ENCODE measurements at regions not wholly inside any gene's neighbourhood (a gene's known extent, or its start where the extent isn't known, plus 50 kb on each side); places are given as distances from the start of the nearest gene placed in this dataset.

DNA sequence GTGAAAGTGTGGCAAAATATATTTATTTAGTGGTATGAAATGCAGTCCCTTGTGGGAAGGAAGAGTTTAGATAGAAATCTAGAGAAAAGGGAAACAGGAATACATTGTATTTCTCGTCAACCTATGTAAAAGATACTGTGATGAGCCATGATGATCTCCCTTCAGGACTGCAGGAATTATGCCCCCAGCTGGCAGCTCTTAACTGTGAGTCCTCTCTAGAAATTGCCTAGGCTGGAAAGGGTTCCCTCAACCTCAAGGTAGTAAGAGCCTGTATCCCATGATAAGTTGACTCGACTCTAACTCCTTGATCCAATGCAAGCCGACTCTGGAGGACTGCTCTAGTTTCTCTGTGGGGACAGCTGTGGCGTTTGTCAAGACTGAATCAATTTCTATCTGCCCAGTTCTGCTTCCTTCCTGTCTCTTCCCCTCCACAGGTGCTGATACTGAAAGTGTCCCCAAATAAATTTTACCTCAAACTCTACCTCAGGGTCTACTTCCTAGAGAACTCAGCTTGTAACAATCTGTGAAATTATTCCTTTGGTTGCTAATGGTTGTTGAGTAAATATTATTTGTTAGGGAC, 897.3 kb downstream of the METTL15 start:
- no peak for DNase-seq
- Histone ChIP-seq H3K36me3 (ENCODE audit: control insufficient read depth, insufficient read depth, low read length) (no peaks in the 10 kb centered on the region), H3K9me3 (replicated peaks; ENCODE audit: control insufficient read depth, low read depth, low read length) (no peaks in the 10 kb centered on the region), H3K27me3 (ENCODE audit: control insufficient read depth, insufficient read depth, low read length) (no peaks in the 10 kb centered on the region), H3K4me1 (ENCODE audit: control insufficient read depth, insufficient read depth, low read length) (no peaks in the 10 kb centered on the region), H3K4me3 (ENCODE audit: low read length) (no peak overlapping the region), H3K27ac (ENCODE audit: low read length) (no peak overlapping the region)
- 82% methylated on average over 3 of the region's 4 CpGs for WGBS (ENCODE audit: insufficient coverage)

DNA sequence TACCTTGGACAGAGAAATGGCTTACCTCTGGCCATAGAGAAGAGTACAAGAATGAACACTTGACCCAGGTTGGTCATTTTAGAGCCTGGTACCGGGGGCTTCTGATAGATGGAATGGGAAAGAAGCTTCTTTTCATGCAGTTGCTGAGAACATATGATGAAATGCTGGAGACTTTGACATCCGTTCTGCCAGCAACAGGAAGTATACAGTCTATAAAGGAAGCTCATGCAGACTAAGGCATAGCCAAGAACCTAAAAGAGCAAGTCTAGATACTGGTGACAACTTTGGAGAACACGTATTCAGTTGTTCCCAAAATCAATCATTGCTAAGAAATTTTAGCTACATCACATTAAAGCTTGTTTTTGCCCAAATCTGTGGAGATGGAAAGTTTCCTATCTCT, 894.6 kb downstream of the METTL15 start:
- DNase-seq: no peak
- H3K9me3 ChIP-seq (replicated peaks; ENCODE audit: control insufficient read depth, low read depth, low read length): no peaks in the 10 kb centered on the region
- no peaks in the 10 kb centered on the region for H3K4me1 ChIP-seq (ENCODE audit: control insufficient read depth, insufficient read depth, low read length)
- H3K27ac ChIP-seq (ENCODE audit: low read length): no peak overlapping the region
- no peaks in the 10 kb centered on the region for H3K36me3 ChIP-seq (ENCODE audit: control insufficient read depth, insufficient read depth, low read length)
- 69% methylated on average over 2 of the region's 3 CpGs for WGBS (ENCODE audit: insufficient coverage)
- no peak overlapping the region for H3K4me3 ChIP-seq (ENCODE audit: low read length)
- no peaks in the 10 kb centered on the region for H3K27me3 ChIP-seq (ENCODE audit: control insufficient read depth, insufficient read depth, low read length)

DNA sequence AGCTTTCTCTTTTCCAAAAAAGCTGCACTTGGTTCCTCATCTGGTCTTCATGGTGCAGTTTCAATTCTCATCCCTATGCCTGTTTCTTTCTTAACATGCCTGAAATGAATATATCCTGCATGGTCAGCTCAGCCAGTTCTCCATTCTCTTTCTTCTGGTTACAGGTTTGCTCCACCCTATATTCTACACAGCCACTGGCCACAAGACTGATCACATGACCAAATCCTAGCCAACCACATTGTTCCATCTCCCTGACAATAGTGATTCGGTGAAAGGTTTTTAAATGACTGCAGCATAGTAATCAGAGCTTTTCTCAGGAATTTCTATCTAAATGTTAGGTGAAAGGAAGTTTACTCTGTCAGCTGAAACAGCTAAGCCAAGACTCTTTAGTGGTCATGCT, 891.4 kb downstream of the METTL15 start:
- H3K36me3 ChIP-seq (ENCODE audit: control insufficient read depth, insufficient read depth, low read length): no peaks in the 10 kb centered on the region
- no peaks in the 10 kb centered on the region for H3K9me3 ChIP-seq (replicated peaks; ENCODE audit: control insufficient read depth, low read depth, low read length)
- no peak overlapping the region for H3K4me3 ChIP-seq (ENCODE audit: low read length)
- no peaks in the 10 kb centered on the region for H3K4me1 ChIP-seq (ENCODE audit: control insufficient read depth, insufficient read depth, low read length)
- no peaks in the 10 kb centered on the region for H3K27me3 ChIP-seq (ENCODE audit: control insufficient read depth, insufficient read depth, low read length)
- no peak overlapping the region for H3K27ac ChIP-seq (ENCODE audit: low read length)
- DNase-seq: no peak
- WGBS (ENCODE audit: insufficient coverage): no CpG with 5 or more reads among the region's 1 CpG

- no peaks in the 10 kb centered on the region for H3K9me3 ChIP-seq (replicated peaks; ENCODE audit: control insufficient read depth, low read depth, low read length)
- no peaks in the 10 kb centered on the region for H3K4me1 ChIP-seq (ENCODE audit: control insufficient read depth, insufficient read depth, low read length)
- no peak for DNase-seq
- no peaks in the 10 kb centered on the region for H3K27me3 ChIP-seq (ENCODE audit: control insufficient read depth, insufficient read depth, low read length)
- H3K36me3 ChIP-seq (ENCODE audit: control insufficient read depth, insufficient read depth, low read length): no peaks in the 10 kb centered on the region
- WGBS (ENCODE audit: insufficient coverage): no CpG with 5 or more reads among the region's 2 CpGs
- H3K27ac ChIP-seq (ENCODE audit: low read length): no peak overlapping the region
- no peak overlapping the region for H3K4me3 ChIP-seq (ENCODE audit: low read length)
These were observed 884.8 kb downstream of the METTL15 start for GRCh38 chr11:28992996-28993395.

DNA sequence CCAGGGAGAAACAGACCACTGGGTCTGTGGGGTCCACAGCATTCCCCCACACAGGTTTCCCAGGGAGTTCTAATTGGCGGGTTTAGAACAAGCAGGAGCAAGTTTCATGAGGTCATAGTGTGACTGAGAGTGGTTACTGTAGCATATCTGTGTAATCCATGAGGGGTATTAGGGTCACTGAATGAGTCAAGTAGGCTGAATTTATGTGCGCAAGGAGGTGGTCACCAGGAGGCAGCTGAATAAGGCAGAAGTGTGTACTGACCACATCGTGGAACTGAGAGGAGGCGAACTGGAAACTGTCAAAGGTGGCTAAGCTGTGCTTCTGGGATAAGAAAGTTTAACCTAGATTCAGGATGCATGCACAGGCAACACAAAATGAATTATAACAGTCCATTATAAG, 876.0 kb downstream of the METTL15 start:
- H3K36me3 ChIP-seq (ENCODE audit: control insufficient read depth, insufficient read depth, low read length): no peaks in the 10 kb centered on the region
- no peaks in the 10 kb centered on the region for H3K4me1 ChIP-seq (ENCODE audit: control insufficient read depth, insufficient read depth, low read length)
- H3K27me3 ChIP-seq (ENCODE audit: control insufficient read depth, insufficient read depth, low read length): no peaks in the 10 kb centered on the region
- no peaks in the 10 kb centered on the region for H3K9me3 ChIP-seq (replicated peaks; ENCODE audit: control insufficient read depth, low read depth, low read length)
- WGBS (ENCODE audit: insufficient coverage): 78% methylated on average over 2 of the region's 4 CpGs
- no peak for DNase-seq
- no peak overlapping the region for H3K27ac ChIP-seq (ENCODE audit: low read length)
- H3K4me3 ChIP-seq (ENCODE audit: low read length): no peak overlapping the region

- H3K27me3 ChIP-seq (ENCODE audit: control insufficient read depth, insufficient read depth, low read length): no peaks in the 10 kb centered on the region
- no peak for DNase-seq
- WGBS (ENCODE audit: insufficient coverage): no CpG with 5 or more reads among the region's 3 CpGs
- no peaks in the 10 kb centered on the region for H3K4me1 ChIP-seq (ENCODE audit: control insufficient read depth, insufficient read depth, low read length)
- H3K9me3 ChIP-seq (replicated peaks; ENCODE audit: control insufficient read depth, low read depth, low read length): no peaks in the 10 kb centered on the region
- no peaks in the 10 kb centered on the region for H3K36me3 ChIP-seq (ENCODE audit: control insufficient read depth, insufficient read depth, low read length)
- H3K27ac ChIP-seq (ENCODE audit: low read length): no peak overlapping the region
- H3K4me3 ChIP-seq (ENCODE audit: low read length): no peak overlapping the region
These were observed 875.6 kb downstream of the METTL15 start for GRCh38 chr11:28983780-28984179.

DNA sequence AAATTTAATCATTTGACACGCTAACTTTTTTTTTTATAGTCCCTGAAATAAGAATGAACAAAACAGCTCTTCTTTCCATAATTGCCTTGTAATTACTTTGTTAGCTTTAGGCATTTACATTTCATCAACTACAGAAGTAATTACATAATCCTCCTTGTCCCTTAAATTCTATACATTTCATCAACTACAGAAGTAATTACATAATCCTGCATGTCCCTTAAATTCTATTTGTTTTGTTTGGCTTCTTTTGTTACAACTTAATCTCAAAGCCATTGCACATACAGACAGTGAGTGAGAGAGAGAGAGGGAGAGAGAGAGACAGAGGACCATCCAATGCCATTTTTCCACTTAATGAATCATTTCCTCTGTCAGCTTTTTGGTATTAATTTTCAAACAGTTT, 873.2 kb downstream of the METTL15 start:
- Histone ChIP-seq H3K4me3 (ENCODE audit: low read length) (no peak overlapping the region), H3K4me1 (ENCODE audit: control insufficient read depth, insufficient read depth, low read length) (no peaks in the 10 kb centered on the region), H3K9me3 (replicated peaks; ENCODE audit: control insufficient read depth, low read depth, low read length) (no peaks in the 10 kb centered on the region), H3K36me3 (ENCODE audit: control insufficient read depth, insufficient read depth, low read length) (no peaks in the 10 kb centered on the region), H3K27me3 (ENCODE audit: control insufficient read depth, insufficient read depth, low read length) (no peaks in the 10 kb centered on the region), H3K27ac (ENCODE audit: low read length) (no peak overlapping the region)
- no CpG with 5 or more reads among the region's 1 CpG for WGBS (ENCODE audit: insufficient coverage)
- no peak for DNase-seq

DNA sequence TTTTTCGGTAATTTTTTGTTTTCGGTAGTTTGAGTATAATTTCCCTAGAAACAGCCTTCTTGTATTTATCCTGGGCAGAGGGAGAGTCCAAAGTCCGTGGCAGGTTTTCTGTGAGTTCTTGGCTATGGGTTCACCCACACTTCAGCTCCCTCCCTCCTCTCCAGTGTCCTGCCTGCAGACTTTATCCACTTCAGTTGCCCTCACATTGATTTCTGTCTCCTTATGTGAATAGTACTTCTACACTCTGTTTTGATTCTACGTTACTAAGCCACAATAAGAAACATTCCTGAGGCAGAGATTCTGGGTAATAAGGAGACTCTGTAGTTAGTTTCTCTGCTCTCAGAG, 868.6 kb downstream of the METTL15 start:
- H3K4me3 ChIP-seq (ENCODE audit: low read length): no peak overlapping the region
- H3K9me3 ChIP-seq (replicated peaks; ENCODE audit: control insufficient read depth, low read depth, low read length): no peaks in the 10 kb centered on the region
- WGBS (ENCODE audit: insufficient coverage): no CpG with 5 or more reads among the region's 4 CpGs
- H3K4me1 ChIP-seq (ENCODE audit: control insufficient read depth, insufficient read depth, low read length): no peaks in the 10 kb centered on the region
- H3K27ac ChIP-seq (ENCODE audit: low read length): no peak overlapping the region
- DNase-seq: no peak
- no peaks in the 10 kb centered on the region for H3K36me3 ChIP-seq (ENCODE audit: control insufficient read depth, insufficient read depth, low read length)
- H3K27me3 ChIP-seq (ENCODE audit: control insufficient read depth, insufficient read depth, low read length): no peaks in the 10 kb centered on the region

GRCh38 chr11:28976012-28976800, 868.0 kb downstream of the METTL15 start:
- Histone ChIP-seq H3K36me3 (ENCODE audit: control insufficient read depth, insufficient read depth, low read length) (no peaks in the 10 kb centered on the region), H3K4me1 (ENCODE audit: control insufficient read depth, insufficient read depth, low read length) (no peaks in the 10 kb centered on the region), H3K27ac (ENCODE audit: low read length) (no peak overlapping the region), H3K9me3 (replicated peaks; ENCODE audit: control insufficient read depth, low read depth, low read length) (no peaks in the 10 kb centered on the region), H3K4me3 (ENCODE audit: low read length) (no peak overlapping the region), H3K27me3 (ENCODE audit: control insufficient read depth, insufficient read depth, low read length) (no peaks in the 10 kb centered on the region)
- no peak for DNase-seq
- WGBS (ENCODE audit: insufficient coverage): no CpG with 5 or more reads among the region's 10 CpGs

- no peaks in the 10 kb centered on the region for H3K36me3 ChIP-seq (ENCODE audit: control insufficient read depth, insufficient read depth, low read length)
- no peaks in the 10 kb centered on the region for H3K4me1 ChIP-seq (ENCODE audit: control insufficient read depth, insufficient read depth, low read length)
- no peak overlapping the region for H3K27ac ChIP-seq (ENCODE audit: low read length)
- no peak overlapping the region for H3K4me3 ChIP-seq (ENCODE audit: low read length)
- no peaks in the 10 kb centered on the region for H3K9me3 ChIP-seq (replicated peaks; ENCODE audit: control insufficient read depth, low read depth, low read length)
- no peaks in the 10 kb centered on the region for H3K27me3 ChIP-seq (ENCODE audit: control insufficient read depth, insufficient read depth, low read length)
- no peak for DNase-seq
These were observed 861.6 kb downstream of the METTL15 start for GRCh38 chr11:28969832-28970231.

GRCh38 chr11:28966951-28967350, 858.8 kb downstream of the METTL15 start:
- Histone ChIP-seq H3K4me3 (ENCODE audit: low read length) (no peak overlapping the region), H3K27me3 (ENCODE audit: control insufficient read depth, insufficient read depth, low read length) (no peaks in the 10 kb centered on the region), H3K4me1 (ENCODE audit: control insufficient read depth, insufficient read depth, low read length) (no peaks in the 10 kb centered on the region), H3K27ac (ENCODE audit: low read length) (no peak overlapping the region), H3K9me3 (replicated peaks; ENCODE audit: control insufficient read depth, low read depth, low read length) (no peaks in the 10 kb centered on the region), H3K36me3 (ENCODE audit: control insufficient read depth, insufficient read depth, low read length) (no peaks in the 10 kb centered on the region)
- no peak for DNase-seq
- WGBS (ENCODE audit: insufficient coverage): 83% methylated on average over 1 of the region's 1 CpG
